ENCODE measurements at regions not wholly inside any gene's neighbourhood (a gene's known extent, or its start where the extent isn't known, plus 50 kb on each side); places are given as distances from the start of the nearest gene placed in this dataset.

DNA sequence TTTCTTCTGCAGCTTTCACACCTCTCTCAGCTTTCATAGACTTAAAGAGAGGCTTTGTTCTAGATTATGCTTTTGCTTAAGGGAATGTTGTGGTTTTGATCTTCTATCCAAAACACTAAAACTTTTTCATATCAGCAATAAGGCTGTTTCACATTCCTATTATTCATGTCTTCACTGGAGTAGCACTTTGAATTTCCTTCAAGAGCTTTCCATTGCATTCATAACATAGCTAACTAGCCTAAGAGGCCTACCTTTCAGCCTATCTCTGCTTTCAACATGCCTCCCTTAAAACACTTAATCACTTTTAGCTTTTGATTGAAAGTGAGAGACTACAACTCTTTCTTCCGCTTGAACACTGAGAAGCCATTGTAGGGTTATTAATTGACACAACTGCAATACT, 1117.0 kb upstream of the PHF14 start:
- DNase-seq (ENCODE audit: low read depth), result no peak

- DNase-seq (ENCODE audit: low read depth), result no peak
These were observed 1110.1 kb upstream of the PHF14 start for GRCh38 chr7:9863545-9863944.

DNA sequence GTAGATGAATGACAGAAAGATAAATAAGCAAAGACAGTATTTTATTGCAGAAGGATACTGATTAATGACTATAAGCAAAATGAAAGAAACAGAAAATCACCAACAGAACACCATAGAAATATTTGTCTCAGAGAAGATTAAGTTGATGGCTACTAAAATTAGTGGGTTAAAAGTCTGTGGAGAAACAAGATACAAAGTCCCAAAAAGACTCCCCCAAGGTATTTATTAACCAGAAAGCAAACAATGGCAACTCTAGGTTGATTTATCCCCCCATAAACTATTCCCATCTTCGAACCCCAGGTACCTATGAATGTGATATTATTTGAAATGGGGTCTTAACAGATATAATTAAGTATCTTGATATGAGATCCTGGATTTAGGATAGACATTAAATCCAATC, 1104.5 kb upstream of the PHF14 start:
- no peak for DNase-seq (ENCODE audit: low read depth)

- no peak for DNase-seq (ENCODE audit: low read depth)
These were observed 1104.1 kb upstream of the PHF14 start for GRCh38 chr7:9869566-9869965.

- no peak for DNase-seq (ENCODE audit: low read depth)
These were observed 1103.0 kb upstream of the PHF14 start for GRCh38 chr7:9870674-9871073.

GRCh38 chr7:9874182-9874581, 1099.5 kb upstream of the PHF14 start:
- DNase-seq (ENCODE audit: low read depth), result no peak

GRCh38 chr7:9876053-9876452, 1097.6 kb upstream of the PHF14 start:
- DNase-seq (ENCODE audit: low read depth), result no peak

DNA sequence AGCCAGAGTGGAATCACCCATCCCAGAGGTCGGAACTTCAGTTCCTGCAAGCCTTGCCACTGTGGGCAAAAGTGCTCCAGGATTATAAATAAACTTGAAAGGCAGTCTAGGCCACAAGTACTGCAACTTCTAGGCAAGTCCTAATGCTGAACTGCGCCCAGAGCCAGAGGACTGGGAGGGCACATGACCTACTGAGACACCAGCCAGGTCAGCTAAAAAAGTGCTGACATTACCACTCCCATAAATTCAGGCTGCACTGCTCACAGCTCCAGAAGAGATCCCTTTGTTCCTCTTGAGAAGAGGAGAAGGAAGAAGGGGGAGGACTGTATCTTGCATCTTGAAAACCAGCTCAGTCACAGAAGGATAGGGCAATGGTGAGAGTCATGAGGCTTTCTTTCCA, 1084.1 kb upstream of the PHF14 start:
- DNase-seq (ENCODE audit: low read depth), result no peak

DNA sequence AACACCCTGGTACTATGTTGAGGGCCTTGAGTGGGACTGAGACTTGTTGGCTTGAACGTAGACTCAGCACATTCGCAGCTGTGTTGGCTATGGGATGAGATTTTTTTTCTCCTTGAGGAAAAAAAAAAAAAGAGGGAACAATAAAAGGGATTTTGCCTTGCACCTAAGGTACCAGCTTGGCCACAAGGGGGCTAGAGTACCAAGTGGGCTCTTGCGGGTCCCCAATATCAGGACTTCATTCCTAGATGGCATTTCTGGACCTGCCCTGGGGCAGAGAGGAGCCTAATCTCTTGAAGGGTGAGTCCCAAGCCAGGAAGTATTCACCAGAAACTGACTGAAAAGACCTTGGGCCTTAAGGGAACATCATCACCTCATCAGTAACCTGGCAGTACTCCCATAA, 1083.6 kb upstream of the PHF14 start:
- DNase-seq (ENCODE audit: low read depth), result no peak

DNA sequence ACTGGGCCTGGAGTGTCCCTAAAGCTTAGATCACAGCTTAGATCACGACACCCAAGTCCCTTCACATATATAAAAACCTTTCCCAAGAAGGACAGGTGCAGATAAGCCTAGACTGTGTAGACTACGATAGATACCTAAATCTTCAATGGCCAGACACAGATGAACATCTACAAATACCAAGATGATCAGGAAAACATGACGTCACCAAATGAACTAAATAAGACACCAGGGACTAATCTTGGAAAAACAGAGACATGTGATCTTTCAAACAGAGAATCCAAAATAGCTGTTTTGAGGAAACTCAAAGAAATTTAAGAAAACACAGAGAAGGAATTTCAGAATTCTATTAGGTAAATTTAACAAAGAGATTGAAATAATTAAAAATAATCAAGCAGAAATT, 1082.6 kb upstream of the PHF14 start:
- no peak for DNase-seq (ENCODE audit: low read depth)

DNA sequence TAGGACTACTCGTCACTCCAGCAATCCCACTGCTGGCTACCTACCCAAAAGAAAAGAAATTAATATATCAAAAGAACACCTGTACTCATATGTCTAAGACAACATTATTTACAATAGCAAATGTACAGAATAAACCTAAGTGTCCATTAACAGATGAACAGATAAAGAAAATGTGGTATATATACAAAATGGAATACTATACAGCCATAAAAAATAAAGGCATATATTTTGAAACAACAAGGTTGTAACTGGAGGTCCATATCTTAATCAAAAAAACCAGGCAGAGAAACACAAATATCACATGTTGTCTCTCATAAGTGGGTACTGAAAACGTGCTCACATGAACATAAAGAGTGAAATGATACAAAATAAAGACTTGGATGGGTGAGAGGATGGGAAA, 1073.3 kb upstream of the PHF14 start:
- DNase-seq (ENCODE audit: low read depth), result no peak

DNA sequence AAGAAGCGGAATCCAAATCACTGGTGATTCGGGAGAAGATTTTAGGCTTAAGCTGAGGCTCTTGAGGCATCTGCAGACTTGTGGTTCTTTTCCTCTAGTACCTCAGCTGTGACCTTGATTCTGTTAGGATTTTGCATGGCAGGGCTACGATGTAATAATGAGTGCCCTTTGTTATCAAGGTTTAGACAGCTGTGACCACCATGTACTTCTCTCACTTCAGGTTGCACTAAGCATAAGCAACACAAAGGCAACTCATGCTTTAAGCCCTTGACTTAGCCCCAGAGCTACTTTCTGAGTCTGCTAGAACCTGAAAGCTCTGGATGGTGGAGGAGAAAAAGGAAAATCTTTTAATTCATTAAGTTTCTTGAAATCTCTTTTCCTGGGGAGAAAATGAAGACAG, 1052.3 kb upstream of the PHF14 start:
- no peak for DNase-seq (ENCODE audit: low read depth)

- DNase-seq (ENCODE audit: low read depth), result no peak
These were observed 1035.6 kb upstream of the PHF14 start for GRCh38 chr7:9937944-9938631.

DNA sequence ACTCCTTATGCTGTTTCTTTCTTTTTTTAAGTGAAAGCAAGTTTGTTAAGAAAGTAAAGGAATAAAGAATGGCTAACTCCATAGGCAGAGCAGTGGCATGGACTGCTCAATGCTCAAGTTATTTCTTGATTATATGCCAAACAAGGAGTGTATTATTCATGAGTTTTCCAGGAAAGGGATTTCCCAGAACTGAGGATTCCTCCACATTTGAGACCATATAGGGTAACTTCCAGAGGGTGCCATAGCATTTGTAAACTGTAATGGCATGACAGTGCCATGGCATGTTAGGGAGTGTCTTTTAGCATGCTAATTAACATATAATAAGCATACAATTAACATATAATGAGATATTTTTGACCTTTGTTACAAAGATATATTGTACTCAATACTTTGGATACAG, 1034.5 kb upstream of the PHF14 start:
- DNase-seq (ENCODE audit: low read depth), result no peak

- no peak for DNase-seq (ENCODE audit: low read depth)
These were observed 1028.5 kb upstream of the PHF14 start for GRCh38 chr7:9945131-9945530.

DNA sequence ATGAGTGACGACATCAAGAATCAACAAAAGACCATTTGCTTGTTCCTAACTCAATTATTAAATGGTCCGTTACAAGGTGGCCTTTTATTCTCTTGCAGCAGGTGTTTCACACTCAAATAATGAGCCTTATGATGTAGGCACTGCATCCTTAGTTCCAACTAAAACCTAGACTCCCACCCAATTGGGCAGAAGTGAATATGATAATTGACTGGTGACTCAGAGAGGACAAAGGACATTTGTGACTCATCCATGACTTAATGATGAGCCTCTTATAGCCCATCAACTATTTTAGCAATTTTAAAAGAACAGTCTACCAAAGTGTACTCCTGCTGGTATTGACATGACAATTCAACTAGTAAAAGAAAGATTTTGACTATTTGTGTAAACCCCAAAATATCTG, 1027.8 kb upstream of the PHF14 start:
- no peak for DNase-seq (ENCODE audit: low read depth)

GRCh38 chr7:9955138-9955537, 1018.5 kb upstream of the PHF14 start:
- no peak for DNase-seq (ENCODE audit: low read depth)

- no peak for DNase-seq (ENCODE audit: low read depth)
These were observed 1015.2 kb upstream of the PHF14 start for GRCh38 chr7:9958486-9958885.

DNA sequence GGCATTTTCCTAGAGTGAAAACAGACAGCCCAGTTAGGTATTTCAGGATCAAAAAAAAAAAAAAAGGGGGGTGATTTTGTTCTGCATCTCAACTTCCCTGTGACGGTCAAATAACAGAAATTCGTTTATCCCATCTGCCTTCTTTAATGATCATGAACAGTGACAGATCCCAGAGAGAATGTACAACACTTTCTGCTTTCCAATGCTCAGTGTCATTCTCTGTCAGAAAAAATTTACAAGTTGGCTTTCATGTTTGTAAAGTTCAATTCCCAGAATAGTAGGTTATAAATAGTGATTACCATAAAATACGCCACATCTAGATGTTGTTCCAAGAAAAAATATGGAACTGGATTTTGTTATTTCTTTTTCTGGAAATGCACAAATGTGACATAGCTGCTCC, 1013.2 kb upstream of the PHF14 start:
- DNase-seq (ENCODE audit: low read depth), result no peak

- no peak for DNase-seq (ENCODE audit: low read depth)
These were observed 1012.3 kb upstream of the PHF14 start for GRCh38 chr7:9961161-9961922.

GRCh38 chr7:9962742-9963141, 1010.9 kb upstream of the PHF14 start:
- DNase-seq (ENCODE audit: low read depth), result no peak

DNA sequence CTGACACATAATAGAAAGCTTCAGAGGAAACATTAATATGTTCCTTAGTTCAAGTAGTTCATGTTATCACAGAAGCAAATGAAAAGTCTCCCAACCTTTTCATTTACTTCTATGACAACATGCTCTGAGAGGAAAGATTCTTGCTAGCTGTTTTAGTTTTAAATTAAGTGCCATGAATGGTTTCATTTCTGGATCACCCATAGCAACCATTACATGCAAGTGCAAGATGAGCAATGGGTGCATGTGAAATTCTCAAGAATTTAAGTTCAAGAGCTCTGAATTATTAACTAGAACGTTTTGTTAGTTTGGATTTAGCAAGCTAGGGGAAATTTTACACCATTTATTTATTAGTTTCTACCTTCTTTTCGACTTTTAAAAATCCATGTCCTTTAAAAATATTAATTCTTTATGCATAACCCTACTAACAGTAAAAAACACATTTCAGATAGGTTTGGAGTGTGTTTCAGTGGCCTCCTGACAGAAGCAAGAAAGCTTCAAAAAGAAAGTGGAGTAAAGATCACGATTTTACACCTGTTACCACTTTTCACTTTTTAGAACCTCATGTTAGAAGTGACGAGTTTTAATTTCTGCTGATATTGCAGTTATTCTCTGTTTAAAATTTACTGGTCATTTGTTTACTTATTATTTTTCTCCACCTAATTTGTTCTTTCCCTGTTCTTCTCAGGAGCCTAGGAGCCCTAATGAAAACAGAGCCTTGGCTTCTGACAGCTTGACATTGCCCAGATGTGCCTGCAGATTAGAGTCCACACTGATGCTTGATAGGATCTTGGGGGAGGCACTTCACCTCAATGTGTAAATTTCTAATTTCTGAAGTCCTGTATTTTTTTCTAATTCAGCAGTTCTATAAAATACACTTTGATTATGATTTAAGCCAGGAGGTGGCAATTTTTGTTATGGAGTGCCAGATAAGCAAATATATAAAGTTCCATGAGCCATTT, 995.3 kb upstream of the PHF14 start:
- DNase-seq (ENCODE audit: low read depth), result no peak

Data from activated T-cell treated with anti-CD3 and anti-CD28 coated beads for 1 hour (primary cell).